Adrenal gland (tissue), 9 donors: ENCODE measurements at regions not wholly inside any gene's neighbourhood (a gene's known extent, or its start where the extent isn't known, plus 50 kb on each side); places are given as distances from the start of the nearest gene placed in this dataset.

Experiments
- DNase-seq, 7 donors: peaks; one replicate each; pipeline ENCODE4 v3.0.0-alpha.2; 2019 to 2020
- H3K27ac ChIP-seq, 5 donors: fragments of 200-600 bp; sonication (generic) in 4 of 5; 1 replicate in 3 of 5; 2 replicates in 2 of 5; pipeline versions ENCODE4 v1.5.1 to v1.8.0; 2016 to 2020; ENCODE audit warnings: mild to moderate bottlenecking in 1 of 5
- H3K27me3 ChIP-seq: fragments of 200-600 bp; 2 replicates; pipeline ENCODE4 v1.8.0; 2021
- H3K36me3 ChIP-seq, 2 donors: fragments of 200-600 bp; replicated peaks in 1 of 2; 1 replicate in 1 of 2; 2 replicates in 1 of 2; pipeline versions ENCODE4 v1.5.1 to v1.8.0; 2018 to 2022
- H3K4me1 ChIP-seq, 2 donors: fragments of 200-600 bp; replicated peaks in 1 of 2; 1 replicate in 1 of 2; 2 replicates in 1 of 2; pipeline versions ENCODE4 v1.5.1 to v1.8.0; 2018 to 2021
- H3K4me3 ChIP-seq, 4 donors: fragments of 200-600 bp; sonication (generic) in 3 of 4; one replicate each; pipeline ENCODE4 v1.5.1; 2016 to 2018
- H3K9me3 ChIP-seq, 3 donors: fragments of 200-600 bp; sonication (generic) in 1 of 3; replicated peaks in 1 of 3; 1 replicate in 2 of 3; 2 replicates in 1 of 3; pipeline versions ENCODE4 v1.5.1 to v1.8.0; 2016 to 2021
- POLR2A ChIP-seq, 2 donors: fragments of 450-650 bp; IDR thresholded peaks; one replicate each; pipeline ENCODE4 v1.6.1; 2017; ENCODE audit warnings: antibody characterized with exemption in 2 of 2, mild to moderate bottlenecking in 2 of 2, moderate library complexity in 1 of 2
- WGBS, 4 donors: extraction: QIAGEN DNeasy Blood & Tissue Kit in 2 of 4; methylation state at CpG; one replicate each; pipeline versions ENCODE4 v1.1.5 to v1.1.7; 2013 to 2017; 5-methylcytosine and 5-hydroxymethylcytosine counted together
- intact Hi-C, 2 donors: fragments of 100-400 bp; cut with DNase I; formaldehyde crosslinking; loops; one replicate each; pipeline versions ENCODE4 v1.14.1 to v1.15.0; 2022 to 2023
- TF ChIP-seq, protein P1 (sequence below), 6 experiments: fragments of 450-650 bp in 4 of 6; fragments of 200-600 bp in 2 of 6; sonication (generic) in 1 of 6; IDR thresholded peaks; 1 replicate in 5 of 6; 2 replicates in 1 of 6; pipeline versions ENCODE4 v1.5.1 to v1.8.0; 2016 to 2021; ENCODE audit warnings: antibody characterized with exemption in 6 of 6, mild to moderate bottlenecking in 2 of 6, moderate library complexity in 1 of 6
- donor health status: healthy with polysubstance abuse.
- donor health status: Bipolar disorder and iron deficiency.
- donor health status: DM: yes; HTN: yes; CAD: no.
- donor health status: DM: no; HTN: no; CAD: no.
- donor health status: DM: no; HTN: no; CAD: no.

- WGBS, 4 donors = 57 to 79% (median 67%) methylated on average over 2 of the region's 2 CpGs
- Histone ChIP-seq H3K36me3 (no peaks in the 10 kb centered on the region), H3K9me3 (no peaks in the 10 kb centered on the region), H3K4me3 (no peak overlapping the region), H3K4me1 (no peaks in the 10 kb centered on the region), H3K27ac (no peak overlapping the region), H3K27me3 (no peaks in the 10 kb centered on the region)
- intact Hi-C loops = no loop called here
- no peak for DNase-seq
- TF ChIP-seq, protein P1, sequence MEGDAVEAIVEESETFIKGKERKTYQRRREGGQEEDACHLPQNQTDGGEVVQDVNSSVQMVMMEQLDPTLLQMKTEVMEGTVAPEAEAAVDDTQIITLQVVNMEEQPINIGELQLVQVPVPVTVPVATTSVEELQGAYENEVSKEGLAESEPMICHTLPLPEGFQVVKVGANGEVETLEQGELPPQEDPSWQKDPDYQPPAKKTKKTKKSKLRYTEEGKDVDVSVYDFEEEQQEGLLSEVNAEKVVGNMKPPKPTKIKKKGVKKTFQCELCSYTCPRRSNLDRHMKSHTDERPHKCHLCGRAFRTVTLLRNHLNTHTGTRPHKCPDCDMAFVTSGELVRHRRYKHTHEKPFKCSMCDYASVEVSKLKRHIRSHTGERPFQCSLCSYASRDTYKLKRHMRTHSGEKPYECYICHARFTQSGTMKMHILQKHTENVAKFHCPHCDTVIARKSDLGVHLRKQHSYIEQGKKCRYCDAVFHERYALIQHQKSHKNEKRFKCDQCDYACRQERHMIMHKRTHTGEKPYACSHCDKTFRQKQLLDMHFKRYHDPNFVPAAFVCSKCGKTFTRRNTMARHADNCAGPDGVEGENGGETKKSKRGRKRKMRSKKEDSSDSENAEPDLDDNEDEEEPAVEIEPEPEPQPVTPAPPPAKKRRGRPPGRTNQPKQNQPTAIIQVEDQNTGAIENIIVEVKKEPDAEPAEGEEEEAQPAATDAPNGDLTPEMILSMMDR (IDR thresholded peaks at IDR 0.05) = no peak
- TF ChIP-seq POLR2A (IDR thresholded peaks at IDR 0.05) = no peak
Measured at GRCh38 chr11:128354476-128354875, 232.9 kb downstream of the ETS1 start.

- Histone ChIP-seq H3K4me1 (no peaks in the 10 kb centered on the region), H3K36me3 (no peaks in the 10 kb centered on the region), H3K27me3 (no peaks in the 10 kb centered on the region), H3K4me3 (no peak overlapping the region), H3K27ac (no peak overlapping the region), H3K9me3 (no peaks in the 10 kb centered on the region)
- intact Hi-C loops = no loop called here
- DNase-seq = no peak
- TF ChIP-seq POLR2A (IDR thresholded peaks at IDR 0.05) = no peak
- TF ChIP-seq, protein P1 (IDR thresholded peaks at IDR 0.05) = no peak
- 73 to 77% (median 76%) methylated on average over 6 of the region's 6 CpGs for WGBS, 4 donors
Measured at GRCh38 chr11:128351168-128351567, 236.2 kb downstream of the ETS1 start.

- 63 to 77% (median 68%) methylated on average over 6 of the region's 6 CpGs for WGBS, 4 donors
- no peak for DNase-seq
- Histone ChIP-seq H3K27ac (no peak overlapping the region), H3K9me3 (no peaks in the 10 kb centered on the region), H3K27me3 (no peaks in the 10 kb centered on the region), H3K36me3 (no peaks in the 10 kb centered on the region), H3K4me3 (no peak overlapping the region), H3K4me1 (no peaks in the 10 kb centered on the region)
- intact Hi-C loops = no loop called here
- TF ChIP-seq, protein P1 (IDR thresholded peaks at IDR 0.05) = no peak
- no peak for TF ChIP-seq POLR2A (IDR thresholded peaks at IDR 0.05)
Measured at GRCh38 chr11:128349650-128350299, 237.6 kb downstream of the ETS1 start.

GRCh38 chr11:128346804-128347203 is 240.6 kb downstream of the ETS1 start:
- no peaks in the 10 kb centered on the region for H3K9me3 ChIP-seq
- DNase-seq = peak in 2 of 7 donors; percentile 29 to 38
- no peak overlapping the region for H3K27ac ChIP-seq
- H3K36me3 ChIP-seq = no peaks in the 10 kb centered on the region
- H3K4me3 ChIP-seq = no peak overlapping the region
- TF ChIP-seq POLR2A (IDR thresholded peaks at IDR 0.05) = no peak
- TF ChIP-seq, protein P1 (IDR thresholded peaks at IDR 0.05) = no peak
- no peaks in the 10 kb centered on the region for H3K27me3 ChIP-seq
- no peaks in the 10 kb centered on the region for H3K4me1 ChIP-seq
- intact Hi-C loops = no loop called here
- 36 to 68% (median 51%) methylated on average over 3 of the region's 3 CpGs for WGBS, 4 donors
